ENCODE measurements at regions not wholly inside any gene's neighbourhood (a gene's known extent, or its start where the extent isn't known, plus 50 kb on each side); places are given as distances from the start of the nearest gene placed in this dataset.

- DNase-seq (ENCODE audit: low read depth in 1 of 2, low spot score in 1 of 2): no peak
- Histone ChIP-seq H3K27me3 (ENCODE audit: insufficient read depth, poor library complexity, severe bottlenecking) (no peaks in the 10 kb centered on the region), H3K4me3 (replicated peaks; ENCODE audit: insufficient read depth, low read length) (no peak overlapping the region), H3K27ac (replicated peaks) (no peak overlapping the region)
- TF ChIP-seq POLR2AphosphoS5 (IDR thresholded peaks at IDR 0.05; ENCODE audit: low read depth) (no peak), GABPA (IDR thresholded peaks at IDR 0.05; ENCODE audit: low read depth) (no peak), CTCF (IDR thresholded peaks at IDR 0.05; ENCODE audit: insufficient read depth, low read length) (no peak), SPI1 (IDR thresholded peaks at IDR 0.05; ENCODE audit: borderline replicate concordance, low read depth) (no peak)
These were observed 349.2 kb downstream of the TLL1 start for GRCh38 chr4:166222271-166222670.

- TF ChIP-seq CTCF (IDR thresholded peaks at IDR 0.05; ENCODE audit: insufficient read depth, low read length) (no peak), SPI1 (IDR thresholded peaks at IDR 0.05; ENCODE audit: borderline replicate concordance, low read depth) (no peak)
- H3K27ac ChIP-seq (replicated peaks): no peak overlapping the region
- DNase-seq (ENCODE audit: low read depth in 1 of 2, low spot score in 1 of 2): no peak
- no peaks in the 10 kb centered on the region for H3K27me3 ChIP-seq (ENCODE audit: insufficient read depth, poor library complexity, severe bottlenecking)
- no peak overlapping the region for H3K4me3 ChIP-seq (replicated peaks; ENCODE audit: insufficient read depth, low read length)
These were observed 355.1 kb downstream of the TLL1 start for GRCh38 chr4:166228112-166228511.

- Histone ChIP-seq H3K27me3 (ENCODE audit: insufficient read depth, poor library complexity, severe bottlenecking) (no peaks in the 10 kb centered on the region), H3K4me3 (replicated peaks; ENCODE audit: insufficient read depth, low read length) (no peak overlapping the region), H3K27ac (replicated peaks) (no peak overlapping the region)
- TF ChIP-seq POLR2AphosphoS5 (IDR thresholded peaks at IDR 0.05; ENCODE audit: low read depth) (no peak), SPI1 (IDR thresholded peaks at IDR 0.05; ENCODE audit: borderline replicate concordance, low read depth) (no peak), REST (IDR thresholded peaks at IDR 0.05; ENCODE audit: insufficient replicate concordance, low read depth) (no peak)
- DNase-seq (ENCODE audit: low read depth in 1 of 2, low spot score in 1 of 2): no peak
These were observed 356.8 kb downstream of the TLL1 start for GRCh38 chr4:166229799-166230198.

GRCh38 chr4:166230841-166231240 is 357.8 kb downstream of the TLL1 start:
- H3K27ac ChIP-seq (replicated peaks): no peak overlapping the region
- H3K27me3 ChIP-seq (ENCODE audit: insufficient read depth, poor library complexity, severe bottlenecking): no peaks in the 10 kb centered on the region
- H3K4me3 ChIP-seq (replicated peaks; ENCODE audit: insufficient read depth, low read length): no peak overlapping the region
- no peak for DNase-seq (ENCODE audit: low read depth in 1 of 2, low spot score in 1 of 2)
- TF ChIP-seq REST (IDR thresholded peaks at IDR 0.05; ENCODE audit: insufficient replicate concordance, low read depth) (no peak), SPI1 (IDR thresholded peaks at IDR 0.05; ENCODE audit: borderline replicate concordance, low read depth) (no peak), GABPA (IDR thresholded peaks at IDR 0.05; ENCODE audit: low read depth) (no peak), POLR2AphosphoS5 (IDR thresholded peaks at IDR 0.05; ENCODE audit: low read depth) (no peak), CTCF (IDR thresholded peaks at IDR 0.05; ENCODE audit: insufficient read depth, low read length) (no peak)

Data from HL-60 (cell line).